RPMI7951 (cell line): ENCODE measurements at regions not wholly inside any gene's neighbourhood (a gene's known extent, or its start where the extent isn't known, plus 50 kb on each side); places are given as distances from the start of the nearest gene placed in this dataset.

Experiments used
- DNase-seq: peaks from one replicate; pipeline ENCODE4 v3.0.0-alpha.2; 2012; ENCODE audit warnings: low read depth

DNA sequence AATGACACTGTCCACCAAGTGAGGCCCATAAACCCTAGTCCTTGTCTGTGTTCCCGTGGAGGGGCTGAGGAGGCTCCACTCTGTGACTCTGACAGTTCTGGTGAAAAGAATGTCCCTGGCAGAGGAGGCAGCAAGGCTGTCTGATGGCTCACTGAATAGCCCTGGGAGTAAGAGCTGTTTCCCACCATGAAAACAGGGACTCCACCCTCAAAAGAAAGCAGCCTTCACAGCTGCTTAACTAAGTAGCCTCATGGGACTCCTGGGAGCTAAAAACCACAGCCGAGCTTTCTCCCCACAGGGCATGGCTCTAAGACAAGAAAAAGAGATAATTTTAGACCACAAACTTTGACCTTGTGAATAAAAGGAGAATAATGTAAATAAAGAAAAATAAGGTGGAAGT lies 135.1 kb upstream of the FRY start:
- DNase-seq = peak; percentile 88

DNA sequence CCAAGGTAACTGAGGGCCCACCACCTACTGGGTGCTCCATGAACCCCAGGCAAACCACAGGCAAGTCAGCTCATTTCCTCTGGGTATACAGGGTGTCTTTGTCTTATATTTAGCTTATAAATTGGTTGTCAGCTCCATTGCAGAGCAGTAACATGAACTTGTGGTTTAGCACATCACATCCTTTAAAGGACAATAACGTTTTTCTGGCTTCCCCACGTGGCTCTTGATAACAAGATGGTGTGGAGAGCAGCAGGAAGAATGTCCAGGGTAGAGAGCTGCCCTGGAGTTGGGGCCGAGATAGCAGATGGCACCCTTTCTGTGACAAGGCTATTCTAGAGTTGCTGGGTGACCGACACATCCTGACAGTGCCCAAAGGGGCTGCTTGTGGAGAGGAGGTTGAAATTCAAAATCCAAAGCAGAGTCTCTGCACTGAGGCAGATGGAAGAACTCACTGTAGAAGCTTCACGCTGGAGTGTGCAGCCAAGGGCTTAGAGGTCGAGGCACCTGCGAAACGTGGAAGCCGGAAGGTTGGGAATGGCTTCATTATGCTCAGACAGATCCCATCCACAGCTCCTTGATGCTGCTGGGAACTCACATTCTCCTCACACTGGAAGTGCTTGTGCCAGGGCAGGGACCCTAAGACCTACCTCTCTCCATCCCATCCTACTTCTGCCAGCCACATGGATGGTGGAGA lies 133.0 kb upstream of the FRY start:
- DNase-seq = peak; percentile 20

DNA sequence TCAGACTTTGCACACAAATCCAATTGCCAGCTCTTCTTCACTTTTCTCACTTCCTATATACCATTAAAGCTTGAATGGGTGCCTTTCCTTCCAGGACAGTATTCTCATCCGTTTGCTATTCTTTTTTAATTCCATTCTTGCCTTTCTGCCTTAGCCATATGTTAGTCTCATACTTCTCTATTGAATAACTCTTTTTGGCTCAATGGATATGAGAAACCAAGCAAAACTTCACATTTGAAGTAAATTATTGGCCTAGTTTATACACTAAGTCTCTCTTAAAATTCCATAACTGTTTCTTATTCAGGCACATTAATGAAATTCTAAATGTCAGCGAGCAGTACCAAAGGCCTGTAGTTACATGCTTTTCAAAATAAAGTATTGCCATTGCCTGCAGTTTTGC lies 129.6 kb upstream of the FRY start:
- DNase-seq = no peak

DNA sequence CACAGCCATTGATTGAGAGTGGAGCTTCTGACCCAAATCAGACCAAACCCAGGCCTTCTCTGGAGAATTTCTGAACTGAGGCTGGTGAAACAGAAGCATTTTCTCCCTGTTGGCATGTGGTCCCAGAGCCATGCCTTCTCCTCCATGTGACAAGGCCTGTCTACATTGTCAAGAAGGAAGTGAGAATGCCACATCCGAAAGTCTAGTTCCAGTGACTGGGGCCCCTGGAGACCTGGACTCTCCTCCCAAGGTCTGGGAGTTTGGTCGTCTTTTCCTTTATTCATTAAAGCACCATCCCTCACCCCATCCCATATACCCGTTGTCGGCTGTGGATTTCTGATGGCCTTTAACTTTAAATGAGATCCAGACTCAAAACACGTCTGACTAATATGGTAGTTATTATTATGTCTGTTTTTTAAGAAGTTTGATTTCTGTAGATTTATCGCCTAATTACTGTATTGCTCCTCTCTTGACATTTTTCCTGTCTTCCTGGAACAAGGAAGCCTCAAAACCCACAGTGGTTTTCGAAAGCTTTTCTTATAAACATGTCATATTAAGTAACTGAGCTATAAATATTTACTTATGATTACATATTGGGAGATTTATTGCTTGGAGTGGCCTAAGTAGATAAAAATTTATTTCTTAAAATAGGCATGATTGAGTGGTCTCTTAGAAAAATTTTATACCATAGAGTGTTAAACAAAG lies 128.3 kb upstream of the FRY start:
- no peak for DNase-seq

DNA sequence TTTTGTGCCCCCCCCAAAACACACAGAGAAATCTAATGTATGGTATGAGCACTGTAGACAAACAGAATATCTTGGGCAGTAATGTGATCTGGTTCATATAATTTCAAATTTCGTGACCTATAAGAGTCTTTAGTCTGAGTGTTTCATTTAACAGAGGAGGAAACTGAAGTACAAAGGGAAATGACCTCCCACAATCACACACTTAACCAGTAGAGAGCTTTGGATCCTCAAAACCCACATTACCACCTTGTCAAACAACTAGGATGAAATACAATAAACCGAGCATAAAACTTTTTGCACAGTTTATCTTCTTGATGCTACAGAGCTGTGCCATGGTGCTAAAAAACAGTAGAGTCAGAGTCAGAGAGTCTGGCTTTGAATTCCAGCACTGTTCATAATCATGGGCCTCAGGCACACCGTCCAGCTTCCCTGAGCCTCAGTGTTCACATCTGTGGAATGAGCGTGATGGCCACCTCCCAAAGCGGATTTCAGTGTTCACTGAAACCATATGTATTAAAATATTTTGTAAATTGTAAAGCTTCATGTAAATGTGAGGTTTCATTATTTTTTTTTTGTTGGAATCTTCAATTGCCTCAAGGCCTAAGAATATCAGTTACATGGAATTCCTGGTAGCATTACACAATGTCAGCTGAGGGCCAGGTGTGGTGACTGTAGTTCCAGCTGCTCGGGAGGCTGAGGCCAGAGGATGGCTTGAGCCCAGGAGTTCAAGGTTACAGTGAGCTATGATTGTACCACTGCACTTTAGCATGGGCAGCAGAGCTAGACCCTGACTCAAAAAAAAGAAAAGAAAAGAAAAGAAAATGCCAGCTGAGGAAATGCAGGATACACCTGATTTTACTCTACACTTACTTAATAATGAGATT lies 126.4 kb upstream of the FRY start:
- DNase-seq = no peak

DNA sequence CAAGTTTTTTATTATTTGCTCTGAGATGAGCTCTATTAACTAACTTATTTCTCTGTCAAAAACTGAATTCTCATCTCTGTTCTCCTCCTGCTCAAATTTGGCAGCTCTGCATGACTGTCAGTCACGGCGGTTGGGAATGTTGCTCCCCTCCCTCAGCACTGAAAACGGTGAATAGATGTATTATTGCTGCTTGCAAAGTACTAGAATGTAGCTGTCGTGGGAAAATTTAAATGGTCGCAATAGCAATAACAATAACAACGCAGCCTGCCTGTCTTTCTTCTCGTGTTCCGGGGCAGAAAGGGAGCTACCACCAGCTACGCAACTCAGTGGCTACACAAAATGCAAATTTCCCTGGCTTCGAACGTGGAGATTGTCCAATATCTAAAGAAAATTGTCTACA lies 125.6 kb upstream of the FRY start:
- no peak for DNase-seq

DNA sequence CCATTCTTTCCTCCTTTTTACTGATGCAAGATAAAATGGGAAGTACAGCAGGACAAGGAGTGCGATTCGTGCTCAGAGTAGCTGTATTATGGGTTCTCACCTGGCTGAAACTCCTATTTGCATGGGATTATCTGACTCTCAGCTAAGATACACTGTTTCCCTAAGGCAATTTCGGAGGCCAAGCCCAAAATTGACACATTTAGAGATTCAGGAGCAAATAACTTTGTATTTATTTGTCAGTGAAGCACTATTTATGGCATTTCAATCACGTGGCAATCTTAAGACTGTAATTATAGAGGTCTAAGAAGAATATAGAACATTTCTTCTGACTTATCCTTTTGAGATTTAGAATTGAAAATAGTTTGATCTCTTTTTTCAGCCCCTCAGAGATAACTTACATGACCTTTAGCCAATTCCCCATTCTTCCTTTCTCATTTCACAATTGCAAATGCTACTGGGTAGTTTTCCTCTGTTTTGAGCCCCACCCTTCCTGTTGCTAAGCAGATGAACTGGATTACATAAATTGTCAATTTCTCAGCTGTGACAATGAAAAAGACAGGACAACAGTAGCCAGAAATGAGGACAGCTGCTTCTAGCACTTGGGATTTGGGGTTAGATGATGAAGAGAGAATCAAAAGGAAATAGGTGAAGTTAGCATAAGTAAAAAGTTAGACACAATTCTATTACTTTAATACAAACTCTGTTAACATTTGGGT lies 122.7 kb upstream of the FRY start:
- DNase-seq = no peak

DNA sequence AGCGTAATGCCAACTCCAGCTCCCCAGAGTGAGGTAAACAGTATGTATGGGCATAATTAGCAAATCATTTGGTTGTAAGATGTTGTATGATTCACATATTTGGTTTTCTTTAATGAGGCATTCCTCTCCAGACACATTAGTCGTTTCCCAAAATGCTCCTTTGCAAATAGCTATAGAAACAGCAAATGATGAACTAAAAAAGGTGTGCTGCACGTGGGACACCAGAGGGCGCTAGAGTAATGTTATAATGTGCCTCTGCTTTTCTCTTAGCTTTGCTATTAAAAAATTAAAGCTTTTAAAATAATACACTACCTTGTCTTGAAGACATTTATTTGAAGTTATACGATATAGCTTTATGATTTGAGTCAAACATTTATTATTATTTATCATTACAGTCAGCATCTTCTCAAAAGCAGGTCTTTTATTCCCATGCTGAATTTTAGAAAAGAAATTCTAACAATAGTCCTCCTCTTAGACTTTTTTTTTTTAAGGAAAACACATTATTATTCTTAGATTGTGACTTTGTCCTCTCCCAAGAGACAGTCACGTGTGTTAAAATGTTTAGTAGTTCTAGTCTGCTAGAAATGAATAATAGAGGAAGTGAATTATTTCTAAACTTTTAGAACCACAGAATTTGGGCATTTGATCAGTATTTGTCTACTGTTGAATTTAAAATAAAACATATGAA lies 121.6 kb upstream of the FRY start:
- DNase-seq = peak; percentile 50

DNA sequence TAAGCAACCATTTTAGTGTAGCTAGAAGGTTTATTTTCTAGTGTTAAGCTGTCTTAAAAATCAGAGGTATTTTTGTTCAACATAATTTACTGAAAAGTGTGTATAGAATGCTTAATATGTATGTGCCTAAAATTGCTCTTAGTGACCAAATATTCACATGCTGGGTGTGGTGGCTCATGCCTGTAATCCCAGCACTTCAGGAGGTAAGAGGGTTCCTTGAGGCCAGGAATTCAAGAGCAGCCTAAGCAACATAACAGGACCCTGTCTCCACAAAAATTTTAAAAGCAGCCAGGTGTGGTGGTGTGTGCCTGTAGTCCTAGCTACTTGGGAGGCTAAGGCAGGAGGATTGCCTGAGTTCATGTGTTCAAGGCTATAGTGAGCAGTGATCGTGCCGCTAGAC lies 120.9 kb upstream of the FRY start:
- DNase-seq = no peak

DNA sequence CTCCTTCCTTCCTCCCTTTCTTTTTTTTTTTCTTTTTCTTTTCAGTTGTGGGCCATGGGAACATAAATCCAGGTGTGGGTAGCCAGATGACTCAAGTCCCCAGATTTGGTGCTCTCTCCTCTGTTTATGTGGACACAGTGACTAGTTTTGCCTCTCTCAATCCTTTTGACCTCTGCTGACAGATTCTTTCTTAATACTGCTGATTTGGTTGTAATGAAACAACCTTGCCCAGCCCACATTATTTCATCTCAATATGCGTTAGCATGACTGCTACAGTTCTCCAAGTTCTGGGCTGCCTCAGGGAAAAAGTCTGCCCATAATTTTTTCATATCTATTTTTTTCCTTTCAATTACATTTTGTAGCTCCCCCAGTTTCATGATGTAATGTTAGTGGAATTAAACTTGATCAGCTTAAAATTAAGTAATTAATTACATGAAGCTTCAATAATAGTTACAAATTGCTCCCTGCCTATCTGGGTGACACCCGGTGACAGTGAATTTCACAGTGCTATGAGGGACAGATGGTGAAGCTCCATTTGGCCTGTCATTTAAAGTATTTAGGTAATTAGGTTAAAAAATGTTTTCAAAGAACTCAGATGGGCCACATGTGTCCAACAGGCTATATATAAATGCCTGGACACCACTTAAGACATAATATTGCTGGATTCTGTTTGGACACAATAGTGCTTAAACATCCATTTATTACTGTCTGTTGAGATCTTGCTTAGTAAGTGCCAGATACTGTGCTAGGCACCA lies 118.8 kb upstream of the FRY start:
- DNase-seq = no peak

DNA sequence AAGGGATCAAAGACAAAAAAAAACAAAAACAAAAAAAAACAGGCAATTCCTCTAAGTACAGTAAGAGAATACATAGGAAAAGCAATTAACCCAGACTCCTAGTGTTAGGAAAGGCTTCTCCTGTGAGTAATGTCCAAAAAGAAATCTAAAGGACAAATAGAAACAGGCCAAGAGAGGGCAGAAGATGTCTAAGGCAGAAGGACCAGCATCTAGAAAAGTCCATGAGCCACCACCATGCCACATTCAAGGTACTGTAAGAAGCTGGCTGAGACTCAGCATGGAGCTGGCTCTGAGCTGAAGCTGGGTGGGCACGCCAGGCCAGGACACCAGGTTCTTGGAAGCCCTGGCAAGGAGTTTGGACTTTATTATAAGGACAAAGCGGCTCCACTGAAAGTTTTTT lies 118.1 kb upstream of the FRY start:
- DNase-seq = no peak

DNA sequence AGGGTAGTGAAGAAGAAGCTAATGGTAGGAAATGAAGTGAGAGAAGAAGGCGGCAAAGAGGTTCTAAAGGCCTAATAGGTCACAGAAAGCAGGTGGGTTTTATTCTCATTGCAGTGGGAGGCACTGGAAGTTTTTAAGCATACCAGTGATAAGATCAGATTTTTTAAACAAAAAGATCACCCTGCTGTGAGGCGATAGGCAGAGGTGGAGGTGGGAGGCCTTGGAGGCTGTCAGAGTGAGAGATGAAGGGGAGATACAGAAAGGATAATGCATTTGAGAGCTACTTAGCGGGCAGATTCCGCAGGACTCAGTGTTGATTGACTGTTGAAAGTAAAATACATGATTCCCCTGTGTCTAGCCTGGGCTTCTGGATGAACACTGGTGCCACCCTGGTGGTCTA lies 116.7 kb upstream of the FRY start:
- DNase-seq = no peak

DNA sequence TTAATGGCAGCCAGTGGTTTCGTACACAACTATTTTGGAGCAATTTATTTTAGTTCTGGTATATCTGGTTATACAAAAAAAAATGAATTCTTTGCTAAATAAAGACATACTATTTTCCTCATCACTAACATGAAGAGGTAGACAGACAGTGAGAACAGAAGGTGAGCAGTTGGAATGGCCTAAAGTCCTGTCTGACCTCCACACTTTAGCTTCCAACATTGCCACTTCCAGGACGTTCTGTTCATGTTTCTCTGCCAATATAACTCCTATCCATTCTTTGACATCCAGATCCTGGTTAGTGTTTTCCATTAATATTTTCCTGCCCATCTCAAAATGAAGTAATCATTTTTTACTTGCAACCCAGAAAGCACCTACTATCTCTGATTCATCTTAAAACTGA lies 112.9 kb upstream of the FRY start:
- DNase-seq = no peak

DNA sequence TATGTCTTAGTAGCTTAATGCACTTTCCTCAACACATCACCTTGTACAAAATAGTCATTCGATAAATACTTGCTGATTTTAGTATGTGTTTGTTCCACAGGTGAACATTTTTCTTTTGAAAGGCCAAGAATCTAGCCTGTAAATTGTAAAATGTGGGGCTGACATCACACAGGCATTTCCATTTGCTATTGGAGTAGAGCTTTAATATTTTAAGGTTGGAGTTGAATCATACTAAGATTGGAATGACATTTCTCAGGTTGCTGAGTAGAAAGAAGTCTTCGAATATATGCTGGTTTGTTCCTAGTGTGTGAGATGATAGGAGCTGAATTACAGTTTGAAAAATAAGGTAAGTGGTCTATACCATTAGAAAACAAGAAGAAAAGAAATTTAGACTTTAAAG lies 112.3 kb upstream of the FRY start:
- no peak for DNase-seq

DNA sequence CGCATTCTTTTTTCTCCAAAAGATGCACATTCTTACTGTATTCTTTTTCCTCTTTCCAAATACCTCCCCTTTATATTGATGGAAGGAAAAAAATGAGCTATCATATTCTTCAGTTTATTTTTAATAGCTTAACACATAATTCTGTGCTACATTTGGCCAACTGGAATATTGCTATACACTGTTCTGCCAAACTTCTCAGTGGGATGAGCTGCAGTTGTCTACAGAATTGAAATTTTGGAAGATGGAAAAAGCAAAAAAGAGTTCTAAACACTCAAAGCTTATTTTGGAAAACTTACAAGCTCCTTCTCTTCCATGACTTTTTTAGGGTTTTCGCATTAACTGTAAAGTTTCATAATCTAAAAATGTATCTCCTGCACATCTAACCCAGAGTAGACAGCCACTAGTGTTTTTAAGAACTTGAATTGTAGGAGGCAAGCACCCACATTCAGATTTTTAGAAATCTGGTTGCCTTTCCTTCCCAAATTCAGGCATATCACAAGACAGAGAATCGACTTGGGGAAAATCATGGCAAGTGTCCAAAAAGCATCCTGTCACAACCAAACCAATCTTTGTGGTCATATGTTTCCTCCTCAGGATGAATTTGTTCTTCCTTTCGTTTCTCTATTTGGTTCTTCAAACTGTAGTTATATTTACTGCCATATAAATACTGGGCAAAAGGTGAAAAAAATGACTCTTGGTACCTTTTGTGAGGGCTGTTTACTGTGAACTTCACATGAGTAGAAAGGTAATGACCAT lies 111.4 kb upstream of the FRY start:
- peak; percentile 36 for DNase-seq

DNA sequence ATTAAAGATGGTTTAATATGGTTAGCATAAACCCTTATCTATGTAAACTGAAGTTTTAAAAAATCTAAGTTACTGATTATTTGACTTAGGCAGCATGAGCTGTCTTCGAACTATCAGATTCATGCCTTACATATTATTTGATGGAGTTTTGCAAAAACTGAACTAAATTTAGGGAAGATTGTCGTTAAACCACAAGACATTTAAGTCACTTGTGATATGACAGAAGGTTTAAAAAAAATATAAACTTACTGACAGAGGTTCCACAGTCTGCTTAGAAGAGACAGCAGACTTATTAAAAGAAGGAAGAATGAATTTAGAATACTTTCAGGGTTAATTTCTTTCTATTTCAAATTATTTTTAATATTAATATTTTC lies 110.9 kb upstream of the FRY start:
- DNase-seq = no peak

DNA sequence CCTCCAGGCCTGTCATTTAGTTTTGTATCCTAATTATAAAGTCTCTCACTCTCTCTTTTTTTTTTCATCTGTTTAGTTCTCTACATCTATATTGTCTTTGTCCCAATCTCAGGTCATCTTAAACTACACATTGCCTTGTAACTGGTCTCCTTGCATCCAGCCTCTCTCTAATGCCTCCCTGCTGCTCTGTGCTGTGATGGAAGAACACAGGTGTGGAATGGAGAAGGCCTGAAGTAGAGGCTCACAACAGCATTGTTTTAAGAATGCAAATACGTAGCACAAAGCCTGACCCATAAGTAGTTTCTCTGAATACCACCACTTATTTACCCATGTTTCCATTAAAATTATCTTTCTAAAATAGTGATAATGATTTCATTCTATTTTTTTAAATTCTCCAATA lies 108.8 kb upstream of the FRY start:
- DNase-seq = no peak

DNA sequence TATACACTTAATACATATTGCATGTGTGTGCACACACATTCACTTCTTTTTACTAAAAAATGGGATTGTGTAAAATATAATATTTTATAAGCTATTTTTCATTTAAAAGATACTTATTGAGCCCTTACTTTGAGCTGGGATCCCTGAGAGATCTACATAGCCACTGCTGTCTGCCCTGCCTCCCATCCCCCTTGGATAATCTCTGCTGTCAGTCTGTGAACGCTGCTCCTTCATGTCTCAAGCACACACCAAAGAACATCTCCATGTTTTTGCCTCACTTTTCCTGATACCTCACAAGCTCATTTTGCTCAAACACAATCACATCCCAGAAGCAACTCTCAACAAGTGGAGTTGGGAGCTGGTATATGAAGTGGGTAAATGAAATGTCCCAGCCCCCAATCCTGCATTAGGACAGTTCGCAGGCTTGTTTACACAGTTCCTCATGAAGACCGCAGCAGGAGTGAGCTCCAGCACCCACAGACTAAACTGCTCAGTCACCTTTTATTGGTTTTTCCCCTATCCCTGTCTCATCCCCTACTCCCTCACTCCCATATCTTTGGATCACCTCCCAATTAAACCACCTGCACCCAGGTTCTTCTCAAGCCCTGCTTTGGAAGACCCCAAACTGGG lies 108.3 kb upstream of the FRY start:
- no peak for DNase-seq

DNA sequence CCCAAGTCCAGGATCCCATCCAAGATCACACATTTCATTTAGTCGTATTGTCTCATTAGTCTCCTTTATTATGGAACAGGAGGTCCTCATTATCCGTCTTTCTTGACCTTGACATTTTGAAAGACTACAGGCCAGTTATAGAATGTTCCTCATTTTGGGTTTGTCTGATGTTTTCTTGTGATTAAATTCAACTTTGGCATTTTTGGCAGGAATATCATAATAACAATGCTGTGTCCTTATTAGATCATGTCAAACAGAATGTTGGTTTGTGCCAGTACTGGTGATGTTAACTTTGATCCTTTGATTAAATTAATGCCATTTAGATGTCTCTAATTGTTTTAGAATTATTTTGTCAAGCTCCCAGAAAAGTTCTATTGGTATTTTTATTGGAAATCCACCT lies 106.5 kb upstream of the FRY start:
- no peak for DNase-seq

DNA sequence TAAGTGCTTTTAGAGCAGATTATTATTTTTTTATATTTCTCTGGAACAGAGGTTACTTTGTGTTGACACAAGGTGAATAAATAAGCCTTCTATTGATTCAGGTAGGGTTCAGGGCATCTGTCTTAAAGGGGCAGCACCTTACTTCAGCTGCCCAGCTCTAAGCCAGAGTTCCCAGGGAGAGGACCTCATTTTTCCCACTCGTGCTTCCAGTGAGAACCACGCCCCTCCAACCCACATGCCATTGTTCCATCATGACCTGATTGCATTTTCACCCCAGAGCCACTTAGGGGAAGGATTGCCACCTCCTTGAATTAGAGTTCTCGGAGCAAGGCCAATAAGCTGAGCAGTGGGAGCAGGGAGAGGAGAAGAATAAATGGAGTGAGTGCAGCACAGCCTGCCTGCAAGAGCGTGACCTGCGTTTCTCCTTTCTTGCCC lies 104.3 kb upstream of the FRY start:
- DNase-seq = no peak
